DND-41 (cell line): ENCODE measurements at regions not wholly inside any gene's neighbourhood (a gene's known extent, or its start where the extent isn't known, plus 50 kb on each side); places are given as distances from the start of the nearest gene placed in this dataset.

Experiments used
- ATAC-seq: fragments of 200-7000 bp; cut with Tn5 transposase; 3 replicates; pipeline ENCODE4 v1.9.1; 2021; ENCODE audit warnings: low read depth; ENCODE audit not compliant: insufficient read depth
- DNase-seq: peaks from one replicate; pipeline ENCODE4 v3.0.0-alpha.2; 2020
- H2AFZ ChIP-seq: 2 replicates; pipeline ENCODE4 v1.6.0; 2012; ENCODE audit warnings: low read depth, low read length
- H3K27ac ChIP-seq: 2 replicates; pipeline ENCODE4 v1.5.1; 2012; ENCODE audit warnings: low read length, inconsistent platforms
- H3K27me3 ChIP-seq: fragments of 200-600 bp; sonication (generic); 2 replicates; pipeline ENCODE4 v1.6.0; 2012; ENCODE audit warnings: low read length, mild to moderate bottlenecking, inconsistent platforms; ENCODE audit not compliant: insufficient read depth, poor library complexity
- H3K36me3 ChIP-seq: 2 replicates; pipeline ENCODE4 v1.5.1; 2012; ENCODE audit warnings: low read length, inconsistent platforms; ENCODE audit not compliant: insufficient read depth
- H3K4me1 ChIP-seq: 2 replicates; pipeline ENCODE4 v1.5.1; 2012; ENCODE audit warnings: mild to moderate bottlenecking, low read length; ENCODE audit not compliant: insufficient read depth
- H3K4me2 ChIP-seq: 2 replicates; pipeline ENCODE4 v1.6.0; 2012; ENCODE audit warnings: mild to moderate bottlenecking, moderate library complexity, low read length, inconsistent platforms; ENCODE audit not compliant: insufficient read depth
- H3K4me3 ChIP-seq, 2 experiments: fragments of 200-600 bp in 1 of 2; shearing (Covaris generic) in 1 of 2; 2 replicates each; pipeline ENCODE4 v1.5.1; 2012 to 2016; ENCODE audit warnings: inconsistent platforms in 2 of 2, low read length in 2 of 2, mild to moderate bottlenecking in 2 of 2, low read depth in 1 of 2, moderate library complexity in 1 of 2
- H3K79me2 ChIP-seq: 2 replicates; pipeline ENCODE4 v1.6.0; 2012; ENCODE audit warnings: low read length, inconsistent platforms; ENCODE audit not compliant: insufficient read depth
- H3K9ac ChIP-seq: 2 replicates; pipeline ENCODE4 v1.6.0; 2012; ENCODE audit warnings: low read depth, mild to moderate bottlenecking, inconsistent platforms, low read length, moderate library complexity
- H3K9me3 ChIP-seq: 2 replicates; pipeline ENCODE4 v1.5.1; 2012; ENCODE audit warnings: low read length, moderate library complexity, mild to moderate bottlenecking, inconsistent platforms; ENCODE audit not compliant: insufficient read depth, severe bottlenecking
- H4K20me1 ChIP-seq: 2 replicates; pipeline ENCODE4 v1.6.0; 2012; ENCODE audit warnings: low read length; ENCODE audit not compliant: insufficient read depth
- EZH2 ChIP-seq: IDR thresholded peaks from 3 replicates; pipeline ENCODE4 v1.6.1; 2012; ENCODE audit warnings: borderline replicate concordance, low read depth, mild to moderate bottlenecking, moderate library complexity, low read length, inconsistent platforms; ENCODE audit not compliant: severe bottlenecking
- TF ChIP-seq, protein P1 (sequence below): IDR thresholded peaks from 2 replicates; pipeline ENCODE4 v1.5.1; 2012; ENCODE audit warnings: borderline replicate concordance, low read length, moderate library complexity, mild to moderate bottlenecking; ENCODE audit not compliant: poor library complexity, severe bottlenecking; ENCODE audit errors: extremely low read depth

GRCh38 chr20:56798634-56799033 lies 169.5 kb downstream of the TFAP2C start:
- no peaks in the 10 kb centered on the region for H4K20me1 ChIP-seq
- no peaks in the 10 kb centered on the region for H3K9me3 ChIP-seq
- H3K79me2 ChIP-seq = no peaks in the 10 kb centered on the region
- no peak overlapping the region for H3K4me2 ChIP-seq
- no peak for DNase-seq
- H2AFZ ChIP-seq = no peak overlapping the region
- no peak overlapping the region for H3K9ac ChIP-seq
- H3K4me1 ChIP-seq = no peaks in the 10 kb centered on the region
- H3K4me3 ChIP-seq = no peak overlapping the region
- no peak for TF ChIP-seq EZH2
- TF ChIP-seq, protein P1, sequence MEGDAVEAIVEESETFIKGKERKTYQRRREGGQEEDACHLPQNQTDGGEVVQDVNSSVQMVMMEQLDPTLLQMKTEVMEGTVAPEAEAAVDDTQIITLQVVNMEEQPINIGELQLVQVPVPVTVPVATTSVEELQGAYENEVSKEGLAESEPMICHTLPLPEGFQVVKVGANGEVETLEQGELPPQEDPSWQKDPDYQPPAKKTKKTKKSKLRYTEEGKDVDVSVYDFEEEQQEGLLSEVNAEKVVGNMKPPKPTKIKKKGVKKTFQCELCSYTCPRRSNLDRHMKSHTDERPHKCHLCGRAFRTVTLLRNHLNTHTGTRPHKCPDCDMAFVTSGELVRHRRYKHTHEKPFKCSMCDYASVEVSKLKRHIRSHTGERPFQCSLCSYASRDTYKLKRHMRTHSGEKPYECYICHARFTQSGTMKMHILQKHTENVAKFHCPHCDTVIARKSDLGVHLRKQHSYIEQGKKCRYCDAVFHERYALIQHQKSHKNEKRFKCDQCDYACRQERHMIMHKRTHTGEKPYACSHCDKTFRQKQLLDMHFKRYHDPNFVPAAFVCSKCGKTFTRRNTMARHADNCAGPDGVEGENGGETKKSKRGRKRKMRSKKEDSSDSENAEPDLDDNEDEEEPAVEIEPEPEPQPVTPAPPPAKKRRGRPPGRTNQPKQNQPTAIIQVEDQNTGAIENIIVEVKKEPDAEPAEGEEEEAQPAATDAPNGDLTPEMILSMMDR = no peak
- ATAC-seq = no peak
- no peak overlapping the region for H3K27ac ChIP-seq
- peaks cover 5% of the 10 kb centered on the region for H3K27me3 ChIP-seq
- H3K36me3 ChIP-seq = no peaks in the 10 kb centered on the region

GRCh38 chr20:56799187-56799586 lies 170.1 kb downstream of the TFAP2C start:
- no peak overlapping the region for H3K27ac ChIP-seq

GRCh38 chr20:56800088-56800487 lies 171.0 kb downstream of the TFAP2C start:
- H3K4me1 ChIP-seq = no peaks in the 10 kb centered on the region
- no peak overlapping the region for H3K4me3 ChIP-seq
- ATAC-seq (no peak), DNase-seq (no peak)
- no peak overlapping the region for H3K4me2 ChIP-seq
- no peak overlapping the region for H3K9ac ChIP-seq
- H3K9me3 ChIP-seq = no peaks in the 10 kb centered on the region
- no peaks in the 10 kb centered on the region for H4K20me1 ChIP-seq
- no peaks in the 10 kb centered on the region for H3K79me2 ChIP-seq
- peaks cover 5% of the 10 kb centered on the region for H3K27me3 ChIP-seq
- TF ChIP-seq, protein P1 = no peak
- no peak for TF ChIP-seq EZH2
- no peaks in the 10 kb centered on the region for H3K36me3 ChIP-seq
- H2AFZ ChIP-seq = no peak overlapping the region
- no peak overlapping the region for H3K27ac ChIP-seq

More at GRCh38 chr20:56799187-56799586, 170.1 kb downstream of the TFAP2C start:
- Histone ChIP-seq H3K9ac (no peak overlapping the region), H3K4me3 (no peak overlapping the region), H2AFZ (no peak overlapping the region), H3K79me2 (no peaks in the 10 kb centered on the region), H3K36me3 (no peaks in the 10 kb centered on the region), H3K4me2 (no peak overlapping the region), H3K9me3 (no peaks in the 10 kb centered on the region), H3K4me1 (no peaks in the 10 kb centered on the region), H4K20me1 (no peaks in the 10 kb centered on the region), H3K27me3 (peaks cover 5% of the 10 kb centered on the region)
- no peak for DNase-seq
- TF ChIP-seq, protein P1 = no peak
- TF ChIP-seq EZH2 = no peak
- ATAC-seq = no peak

DNA sequence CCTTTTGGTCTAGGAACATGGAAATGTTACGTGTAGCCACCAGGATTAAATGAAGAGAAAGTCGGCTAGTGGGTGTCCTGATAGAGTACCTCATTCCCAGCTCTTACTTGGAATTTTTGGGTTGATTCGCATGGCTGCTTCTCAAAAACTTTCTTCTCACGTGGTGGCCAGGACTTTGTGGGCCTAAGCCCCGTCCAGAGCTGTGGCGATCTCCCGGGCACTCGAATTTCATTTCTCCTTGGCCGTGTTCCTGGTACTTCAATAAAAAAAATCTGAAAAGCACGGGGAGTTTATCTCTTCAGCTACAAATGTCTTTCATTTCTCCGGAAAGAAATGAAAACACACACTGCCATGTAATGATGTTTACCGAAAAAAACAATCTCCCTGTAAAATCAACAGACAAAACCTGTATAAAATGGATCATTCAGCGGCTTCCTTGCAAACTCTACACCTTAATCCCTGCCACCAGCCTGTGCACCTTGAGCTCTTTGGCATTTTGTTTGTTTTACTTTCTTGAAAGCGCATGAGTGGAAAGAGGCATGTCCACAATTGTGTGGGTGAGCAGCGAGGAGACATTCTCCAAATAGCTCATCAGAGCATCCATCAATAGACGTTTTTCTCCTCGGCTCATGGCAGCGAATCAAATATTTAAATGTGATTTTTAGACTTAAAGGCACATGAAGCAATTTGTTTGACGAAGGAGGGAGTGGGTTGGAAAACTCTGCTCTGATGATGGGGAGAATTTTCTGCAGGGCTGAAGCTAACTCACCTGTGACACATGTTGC lies 173.1 kb downstream of the TFAP2C start:
- DNase-seq = no peak
- H3K27ac ChIP-seq = no peak overlapping the region
- no peaks in the 10 kb centered on the region for H4K20me1 ChIP-seq
- no peak for ATAC-seq
- H3K9me3 ChIP-seq = no peaks in the 10 kb centered on the region
- H3K4me3 ChIP-seq = no peak overlapping the region
- peaks cover 5% of the 10 kb centered on the region for H3K27me3 ChIP-seq
- no peak overlapping the region for H3K4me2 ChIP-seq
- no peak overlapping the region for H2AFZ ChIP-seq
- no peaks in the 10 kb centered on the region for H3K79me2 ChIP-seq
- no peak overlapping the region for H3K9ac ChIP-seq
- TF ChIP-seq EZH2 = no peak
- TF ChIP-seq, protein P1 = no peak
- H3K4me1 ChIP-seq = no peaks in the 10 kb centered on the region
- H3K36me3 ChIP-seq = no peaks in the 10 kb centered on the region
